Astrocyte (in vitro differentiated cells and primary cell): ENCODE measurements at regions not wholly inside any gene's neighbourhood (a gene's known extent, or its start where the extent isn't known, plus 50 kb on each side); places are given as distances from the start of the nearest gene placed in this dataset.

Experiments used
- EZH2 ChIP-seq: IDR thresholded peaks from 2 replicates; pipeline ENCODE4 v1.6.1; 2012; ENCODE audit warnings: mild to moderate bottlenecking, low read length, inconsistent platforms; ENCODE audit not compliant: insufficient read depth
- TF ChIP-seq, protein P1 (sequence below): IDR thresholded peaks from 2 replicates; pipeline ENCODE4 v1.5.1; 2011; ENCODE audit warnings: low read depth, mild to moderate bottlenecking, inconsistent platforms, low read length, moderate library complexity; ENCODE audit not compliant: insufficient read depth

DNA sequence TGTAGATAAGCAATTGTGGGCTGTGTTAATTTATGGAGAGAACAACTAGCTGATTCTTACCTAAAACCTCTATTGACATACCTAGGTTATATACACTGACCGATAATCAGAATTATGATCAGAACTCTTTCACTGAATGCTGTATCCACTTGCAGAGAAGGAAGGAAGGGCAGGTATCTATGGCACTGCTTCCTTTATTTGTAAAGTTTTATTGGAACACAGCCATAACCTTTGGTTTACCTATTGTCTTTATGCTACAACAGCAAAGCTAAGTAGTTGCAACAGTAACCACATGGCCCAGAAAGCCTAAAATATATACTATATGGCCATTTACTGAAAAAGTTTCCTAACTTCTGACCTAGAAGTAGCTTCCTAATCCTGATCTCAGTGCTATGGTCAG, 358.9 kb upstream of the ARID1B start:
- TF ChIP-seq, protein P1, sequence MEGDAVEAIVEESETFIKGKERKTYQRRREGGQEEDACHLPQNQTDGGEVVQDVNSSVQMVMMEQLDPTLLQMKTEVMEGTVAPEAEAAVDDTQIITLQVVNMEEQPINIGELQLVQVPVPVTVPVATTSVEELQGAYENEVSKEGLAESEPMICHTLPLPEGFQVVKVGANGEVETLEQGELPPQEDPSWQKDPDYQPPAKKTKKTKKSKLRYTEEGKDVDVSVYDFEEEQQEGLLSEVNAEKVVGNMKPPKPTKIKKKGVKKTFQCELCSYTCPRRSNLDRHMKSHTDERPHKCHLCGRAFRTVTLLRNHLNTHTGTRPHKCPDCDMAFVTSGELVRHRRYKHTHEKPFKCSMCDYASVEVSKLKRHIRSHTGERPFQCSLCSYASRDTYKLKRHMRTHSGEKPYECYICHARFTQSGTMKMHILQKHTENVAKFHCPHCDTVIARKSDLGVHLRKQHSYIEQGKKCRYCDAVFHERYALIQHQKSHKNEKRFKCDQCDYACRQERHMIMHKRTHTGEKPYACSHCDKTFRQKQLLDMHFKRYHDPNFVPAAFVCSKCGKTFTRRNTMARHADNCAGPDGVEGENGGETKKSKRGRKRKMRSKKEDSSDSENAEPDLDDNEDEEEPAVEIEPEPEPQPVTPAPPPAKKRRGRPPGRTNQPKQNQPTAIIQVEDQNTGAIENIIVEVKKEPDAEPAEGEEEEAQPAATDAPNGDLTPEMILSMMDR, result no peak
- TF ChIP-seq EZH2, result no peak
